ENCODE measurements at regions not wholly inside any gene's neighbourhood (a gene's known extent, or its start where the extent isn't known, plus 50 kb on each side); places are given as distances from the start of the nearest gene placed in this dataset.

- TF ChIP-seq, protein P1, sequence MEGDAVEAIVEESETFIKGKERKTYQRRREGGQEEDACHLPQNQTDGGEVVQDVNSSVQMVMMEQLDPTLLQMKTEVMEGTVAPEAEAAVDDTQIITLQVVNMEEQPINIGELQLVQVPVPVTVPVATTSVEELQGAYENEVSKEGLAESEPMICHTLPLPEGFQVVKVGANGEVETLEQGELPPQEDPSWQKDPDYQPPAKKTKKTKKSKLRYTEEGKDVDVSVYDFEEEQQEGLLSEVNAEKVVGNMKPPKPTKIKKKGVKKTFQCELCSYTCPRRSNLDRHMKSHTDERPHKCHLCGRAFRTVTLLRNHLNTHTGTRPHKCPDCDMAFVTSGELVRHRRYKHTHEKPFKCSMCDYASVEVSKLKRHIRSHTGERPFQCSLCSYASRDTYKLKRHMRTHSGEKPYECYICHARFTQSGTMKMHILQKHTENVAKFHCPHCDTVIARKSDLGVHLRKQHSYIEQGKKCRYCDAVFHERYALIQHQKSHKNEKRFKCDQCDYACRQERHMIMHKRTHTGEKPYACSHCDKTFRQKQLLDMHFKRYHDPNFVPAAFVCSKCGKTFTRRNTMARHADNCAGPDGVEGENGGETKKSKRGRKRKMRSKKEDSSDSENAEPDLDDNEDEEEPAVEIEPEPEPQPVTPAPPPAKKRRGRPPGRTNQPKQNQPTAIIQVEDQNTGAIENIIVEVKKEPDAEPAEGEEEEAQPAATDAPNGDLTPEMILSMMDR (IDR thresholded peaks at IDR 0.05) = no peak
- TF ChIP-seq POLR2A (IDR thresholded peaks at IDR 0.05) = no peak
Measured at GRCh38 chr7:116441534-116441933, 58.0 kb upstream of the CAV2 start.
